HG03025 (cell line): ENCODE measurements at regions not wholly inside any gene's neighbourhood (a gene's known extent, or its start where the extent isn't known, plus 50 kb on each side); places are given as distances from the start of the nearest gene placed in this dataset.
"Not testable (repeated sequence)": the region's sequence is repeated elsewhere in the genome, so short reads cannot be mapped to it uniquely, and the experiment has no call there.

Experiments
- ATAC-seq: cut with Tn5 transposase; IDR thresholded peaks from one replicate; pipeline ENCODE4 v1.9.1; 2021; ENCODE audit warnings: mild to moderate bottlenecking, moderate library complexity; ENCODE audit not compliant: unreplicated experiment, low FRiP score

- ATAC-seq: not testable (repeated sequence)
Measured at GRCh38 chr16:33710696-33711087, 251.3 kb downstream of the TP53TG3F start.

- not testable (repeated sequence) for ATAC-seq
Measured at GRCh38 chr16:33711616-33712015, 252.2 kb downstream of the TP53TG3F start.

GRCh38 chr16:33712308-33712707 is 252.9 kb downstream of the TP53TG3F start:
- not testable (repeated sequence) for ATAC-seq

GRCh38 chr16:33712851-33713709 is 253.7 kb downstream of the TP53TG3F start:
- ATAC-seq: not testable (repeated sequence)

GRCh38 chr16:33713710-33714538 is 254.5 kb downstream of the TP53TG3F start:
- not testable (repeated sequence) for ATAC-seq

- not testable (repeated sequence) for ATAC-seq
Measured at GRCh38 chr16:33731167-33731566, 271.8 kb downstream of the TP53TG3F start.

GRCh38 chr16:33734650-33735049 is 275.2 kb downstream of the TP53TG3F start:
- ATAC-seq: not testable (repeated sequence)

GRCh38 chr16:33766869-33767765 is 307.7 kb downstream of the TP53TG3F start:
- not testable (repeated sequence) for ATAC-seq

GRCh38 chr16:33768710-33769109 is 309.3 kb downstream of the TP53TG3F start:
- ATAC-seq: not testable (repeated sequence)

GRCh38 chr16:33769180-33769846 is 309.9 kb downstream of the TP53TG3F start:
- ATAC-seq: not testable (repeated sequence)

- ATAC-seq: not testable (repeated sequence)
Measured at GRCh38 chr16:33770478-33770877, 311.1 kb downstream of the TP53TG3F start.

GRCh38 chr16:33771211-33771610 is 311.8 kb downstream of the TP53TG3F start:
- not testable (repeated sequence) for ATAC-seq

GRCh38 chr16:33773966-33774365 is 314.6 kb downstream of the TP53TG3F start:
- not testable (repeated sequence) for ATAC-seq

- not testable (repeated sequence) for ATAC-seq
Measured at GRCh38 chr16:33774724-33775123, 315.3 kb downstream of the TP53TG3F start.

GRCh38 chr16:33816328-33816944 is 357.0 kb downstream of the TP53TG3F start:
- ATAC-seq: not testable (repeated sequence)

- ATAC-seq: not testable (repeated sequence)
Measured at GRCh38 chr16:33824736-33825135, 365.3 kb downstream of the TP53TG3F start.

- ATAC-seq: not testable (repeated sequence)
Measured at GRCh38 chr16:33827522-33827921, 368.1 kb downstream of the TP53TG3F start.

- ATAC-seq: not testable (repeated sequence)
Measured at GRCh38 chr16:33839157-33839556, 379.7 kb downstream of the TP53TG3F start.

- not testable (repeated sequence) for ATAC-seq
Measured at GRCh38 chr16:33844533-33844932, 385.1 kb downstream of the TP53TG3F start.
